D721Med (cell line): ENCODE measurements at regions not wholly inside any gene's neighbourhood (a gene's known extent, or its start where the extent isn't known, plus 50 kb on each side); places are given as distances from the start of the nearest gene placed in this dataset.

Experiments
- DNase-seq: peaks from one replicate; pipeline ENCODE4 v3.0.0; 2011; ENCODE audit warnings: low spot score; ENCODE audit not compliant: insufficient read length
- FAIRE-seq: peaks from 2 replicates; lab custom pipeline; 2011; peaks lifted over from hg19 to GRCh38; lab: Jason Lieb, UNC
- TF ChIP-seq, protein P1 (sequence below): IDR thresholded peaks from 2 replicates; pipeline ENCODE4 v1.5.1; 2012; ENCODE audit warnings: mild to moderate bottlenecking, control low read depth; ENCODE audit not compliant: insufficient read depth; ENCODE audit errors: missing control alignments

DNA sequence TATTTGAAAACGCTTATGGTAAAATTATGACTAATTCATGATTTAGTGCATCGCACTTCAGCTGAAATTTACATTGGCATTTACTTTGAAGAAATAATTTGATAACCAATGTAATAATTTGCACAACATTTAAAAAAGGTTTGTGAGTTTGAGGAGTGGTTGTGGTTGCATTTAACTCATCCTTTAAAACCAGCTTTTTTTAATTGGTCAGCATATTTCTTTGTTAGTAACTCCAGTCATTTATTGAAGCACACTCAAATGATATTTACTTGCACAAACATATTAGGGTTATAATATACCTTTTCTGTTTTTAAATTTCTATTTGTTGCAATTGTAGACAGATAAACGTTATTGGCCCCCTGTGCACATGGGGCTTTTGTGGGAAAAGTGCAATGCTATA is 78.1 kb upstream of the AHI1 start:
- no peak for FAIRE-seq
- TF ChIP-seq, protein P1, sequence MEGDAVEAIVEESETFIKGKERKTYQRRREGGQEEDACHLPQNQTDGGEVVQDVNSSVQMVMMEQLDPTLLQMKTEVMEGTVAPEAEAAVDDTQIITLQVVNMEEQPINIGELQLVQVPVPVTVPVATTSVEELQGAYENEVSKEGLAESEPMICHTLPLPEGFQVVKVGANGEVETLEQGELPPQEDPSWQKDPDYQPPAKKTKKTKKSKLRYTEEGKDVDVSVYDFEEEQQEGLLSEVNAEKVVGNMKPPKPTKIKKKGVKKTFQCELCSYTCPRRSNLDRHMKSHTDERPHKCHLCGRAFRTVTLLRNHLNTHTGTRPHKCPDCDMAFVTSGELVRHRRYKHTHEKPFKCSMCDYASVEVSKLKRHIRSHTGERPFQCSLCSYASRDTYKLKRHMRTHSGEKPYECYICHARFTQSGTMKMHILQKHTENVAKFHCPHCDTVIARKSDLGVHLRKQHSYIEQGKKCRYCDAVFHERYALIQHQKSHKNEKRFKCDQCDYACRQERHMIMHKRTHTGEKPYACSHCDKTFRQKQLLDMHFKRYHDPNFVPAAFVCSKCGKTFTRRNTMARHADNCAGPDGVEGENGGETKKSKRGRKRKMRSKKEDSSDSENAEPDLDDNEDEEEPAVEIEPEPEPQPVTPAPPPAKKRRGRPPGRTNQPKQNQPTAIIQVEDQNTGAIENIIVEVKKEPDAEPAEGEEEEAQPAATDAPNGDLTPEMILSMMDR, result no peak
- no peak for DNase-seq

GRCh38 chr6:135576055-135576454 is 78.5 kb upstream of the AHI1 start:
- no peak for FAIRE-seq
- TF ChIP-seq, protein P1, result no peak
- no peak for DNase-seq

- FAIRE-seq, result no peak
- TF ChIP-seq, protein P1, result no peak
- DNase-seq, result no peak
Observed at GRCh38 chr6:135577059-135577538, 79.6 kb upstream of the AHI1 start.

GRCh38 chr6:135578976-135579375 is 81.4 kb upstream of the AHI1 start:
- DNase-seq (no peak), FAIRE-seq (no peak)
- TF ChIP-seq, protein P1, result no peak

DNA sequence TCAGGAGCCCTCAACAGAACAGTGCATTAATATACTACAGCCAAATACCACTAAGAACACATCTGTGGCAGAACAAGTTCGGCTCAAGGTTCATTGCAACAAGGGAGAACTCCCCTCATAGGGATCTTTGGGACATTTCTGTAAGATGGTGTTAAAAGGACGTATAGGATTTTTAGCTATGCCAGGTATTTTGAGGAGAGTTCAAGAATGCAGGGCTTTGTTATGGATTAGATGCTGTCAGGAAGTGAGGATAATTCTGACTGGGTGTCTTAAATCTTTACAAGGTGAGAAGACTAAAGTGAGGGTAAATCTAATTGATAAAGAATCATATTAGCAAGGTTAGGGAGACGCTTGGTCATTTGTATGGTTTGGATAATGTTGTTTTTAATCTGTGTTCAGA is 83.7 kb upstream of the AHI1 start:
- DNase-seq (no peak), FAIRE-seq (no peak)
- TF ChIP-seq, protein P1, result no peak

- DNase-seq (no peak), FAIRE-seq (no peak)
- TF ChIP-seq, protein P1, result no peak
Observed at GRCh38 chr6:135583256-135583761, 85.8 kb upstream of the AHI1 start.

DNA sequence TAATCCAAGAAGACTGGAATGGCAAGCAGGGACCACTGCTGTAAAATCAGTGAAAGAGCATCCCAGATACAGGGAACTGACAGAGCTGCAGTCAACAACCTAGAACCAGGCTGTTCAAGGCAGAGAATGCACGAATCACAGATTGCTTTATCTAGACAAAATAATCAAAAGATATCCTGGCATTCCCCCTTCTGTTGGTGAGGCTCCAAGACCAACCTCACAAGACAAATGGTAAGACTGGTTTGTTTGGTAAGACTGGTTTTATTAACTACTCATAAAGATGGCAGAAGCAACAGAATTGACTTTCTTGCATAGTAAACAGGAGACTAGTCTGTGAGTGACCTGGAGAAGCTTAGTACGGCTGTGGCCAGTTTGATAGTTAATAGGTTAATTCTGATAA is 88.8 kb upstream of the AHI1 start:
- no peak for FAIRE-seq
- TF ChIP-seq, protein P1, result no peak
- no peak for DNase-seq
